ENCODE measurements at regions not wholly inside any gene's neighbourhood (a gene's known extent, or its start where the extent isn't known, plus 50 kb on each side); places are given as distances from the start of the nearest gene placed in this dataset.

DNA sequence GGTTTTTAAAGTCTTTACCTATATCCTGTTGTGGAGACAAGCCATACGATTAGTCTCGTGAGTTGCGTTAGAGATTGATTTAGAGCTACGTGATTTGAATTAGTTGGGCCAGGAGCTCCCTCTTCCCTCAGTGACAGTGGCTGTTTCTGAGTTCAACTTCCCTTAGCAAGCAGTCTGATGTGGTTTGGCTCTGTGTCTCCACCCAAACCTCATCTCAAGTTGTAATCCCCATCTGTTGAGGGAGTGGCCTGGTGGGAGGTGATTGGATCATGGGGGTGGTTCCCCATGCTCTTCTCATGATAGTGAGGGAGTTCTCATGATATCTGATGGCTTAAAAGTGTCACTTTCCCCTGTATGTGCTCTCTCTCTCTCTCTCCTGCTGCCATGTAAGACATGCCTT lies 192.9 kb upstream of the PTGFR start:
- Histone ChIP-seq H3K79me2 (ENCODE audit: low read length) (no peaks in the 10 kb centered on the region), H2AFZ (ENCODE audit: low read depth, low read length) (no peak overlapping the region), H3K4me2 (ENCODE audit: low read length) (no peak overlapping the region), H4K20me1 (ENCODE audit: insufficient read depth, low read length) (no peaks in the 10 kb centered on the region), H3K4me3 (ENCODE audit: low read length) (no peak overlapping the region), H3K9me3 (ENCODE audit: insufficient read depth, low read length) (no peaks in the 10 kb centered on the region), H3K4me1 (ENCODE audit: low read length) (no peaks in the 10 kb centered on the region), H3K9ac (ENCODE audit: low read length) (no peak overlapping the region), H3K27me3 (ENCODE audit: low read depth, low read length) (no peaks in the 10 kb centered on the region), H3K27ac (ENCODE audit: low read length) (no peak overlapping the region), H3K36me3 (replicated peaks; ENCODE audit: low read depth, low read length) (no peaks in the 10 kb centered on the region)
- TF ChIP-seq, protein P1, sequence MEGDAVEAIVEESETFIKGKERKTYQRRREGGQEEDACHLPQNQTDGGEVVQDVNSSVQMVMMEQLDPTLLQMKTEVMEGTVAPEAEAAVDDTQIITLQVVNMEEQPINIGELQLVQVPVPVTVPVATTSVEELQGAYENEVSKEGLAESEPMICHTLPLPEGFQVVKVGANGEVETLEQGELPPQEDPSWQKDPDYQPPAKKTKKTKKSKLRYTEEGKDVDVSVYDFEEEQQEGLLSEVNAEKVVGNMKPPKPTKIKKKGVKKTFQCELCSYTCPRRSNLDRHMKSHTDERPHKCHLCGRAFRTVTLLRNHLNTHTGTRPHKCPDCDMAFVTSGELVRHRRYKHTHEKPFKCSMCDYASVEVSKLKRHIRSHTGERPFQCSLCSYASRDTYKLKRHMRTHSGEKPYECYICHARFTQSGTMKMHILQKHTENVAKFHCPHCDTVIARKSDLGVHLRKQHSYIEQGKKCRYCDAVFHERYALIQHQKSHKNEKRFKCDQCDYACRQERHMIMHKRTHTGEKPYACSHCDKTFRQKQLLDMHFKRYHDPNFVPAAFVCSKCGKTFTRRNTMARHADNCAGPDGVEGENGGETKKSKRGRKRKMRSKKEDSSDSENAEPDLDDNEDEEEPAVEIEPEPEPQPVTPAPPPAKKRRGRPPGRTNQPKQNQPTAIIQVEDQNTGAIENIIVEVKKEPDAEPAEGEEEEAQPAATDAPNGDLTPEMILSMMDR (IDR thresholded peaks at IDR 0.05; ENCODE audit: low read depth, low read length), result no peak
- no peak for TF ChIP-seq EZH2phosphoT487 (IDR thresholded peaks at IDR 0.05; ENCODE audit: low read depth)

DNA sequence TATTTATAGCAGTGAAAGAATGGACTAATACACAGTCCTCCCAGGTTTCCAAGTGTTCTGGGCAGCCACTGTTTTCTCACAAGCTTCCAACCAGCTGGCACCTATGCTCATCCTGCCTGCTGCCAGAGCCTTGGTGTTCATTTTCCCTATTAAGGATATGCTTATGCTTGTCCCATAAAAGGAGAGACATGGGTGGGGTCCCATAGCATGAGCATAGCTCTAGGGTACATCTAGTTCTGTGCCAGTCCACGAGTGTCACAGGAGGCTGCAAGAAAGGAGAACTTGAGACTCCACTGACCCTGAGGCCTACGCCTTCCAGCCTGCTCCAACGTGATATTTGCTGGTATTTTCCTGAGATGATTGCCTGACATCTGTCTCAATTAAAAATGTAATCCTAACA lies 192.4 kb upstream of the PTGFR start:
- Histone ChIP-seq H2AFZ (ENCODE audit: low read depth, low read length) (no peak overlapping the region), H3K9me3 (ENCODE audit: insufficient read depth, low read length) (no peaks in the 10 kb centered on the region), H4K20me1 (ENCODE audit: insufficient read depth, low read length) (no peaks in the 10 kb centered on the region), H3K4me3 (ENCODE audit: low read length) (no peak overlapping the region), H3K79me2 (ENCODE audit: low read length) (no peaks in the 10 kb centered on the region), H3K9ac (ENCODE audit: low read length) (no peak overlapping the region), H3K27ac (ENCODE audit: low read length) (no peak overlapping the region), H3K4me2 (ENCODE audit: low read length) (no peak overlapping the region), H3K27me3 (ENCODE audit: low read depth, low read length) (no peaks in the 10 kb centered on the region), H3K4me1 (ENCODE audit: low read length) (no peaks in the 10 kb centered on the region), H3K36me3 (replicated peaks; ENCODE audit: low read depth, low read length) (no peaks in the 10 kb centered on the region)
- TF ChIP-seq, protein P1 (IDR thresholded peaks at IDR 0.05; ENCODE audit: low read depth, low read length), result no peak
- no peak for TF ChIP-seq EZH2phosphoT487 (IDR thresholded peaks at IDR 0.05; ENCODE audit: low read depth)

DNA sequence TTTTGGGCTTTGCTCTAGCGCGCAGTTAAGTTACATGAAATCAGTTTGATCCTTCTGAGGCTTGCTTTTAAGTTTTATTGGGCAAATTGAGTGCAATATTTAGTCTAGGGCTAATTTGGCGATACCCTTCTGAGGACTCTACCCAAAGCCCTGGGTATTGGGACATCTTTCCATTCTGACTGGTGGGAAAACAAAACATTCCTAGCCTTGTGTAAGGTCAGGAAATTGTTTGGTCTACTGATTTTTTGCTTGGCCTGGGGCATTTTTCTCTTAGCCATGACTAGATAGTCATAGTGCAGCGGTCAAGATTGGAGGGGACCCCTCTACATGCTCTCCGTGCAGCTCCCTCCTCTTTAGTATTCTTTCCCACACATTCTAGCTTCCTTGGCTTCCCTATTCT lies 189.6 kb upstream of the PTGFR start:
- Histone ChIP-seq H3K27me3 (ENCODE audit: low read depth, low read length) (no peaks in the 10 kb centered on the region), H3K4me2 (ENCODE audit: low read length) (no peak overlapping the region), H3K27ac (ENCODE audit: low read length) (no peak overlapping the region), H2AFZ (ENCODE audit: low read depth, low read length) (no peak overlapping the region), H3K4me3 (ENCODE audit: low read length) (no peak overlapping the region), H3K79me2 (ENCODE audit: low read length) (no peaks in the 10 kb centered on the region), H3K36me3 (replicated peaks; ENCODE audit: low read depth, low read length) (no peaks in the 10 kb centered on the region), H3K9me3 (ENCODE audit: insufficient read depth, low read length) (no peaks in the 10 kb centered on the region), H3K4me1 (ENCODE audit: low read length) (no peaks in the 10 kb centered on the region), H3K9ac (ENCODE audit: low read length) (no peak overlapping the region), H4K20me1 (ENCODE audit: insufficient read depth, low read length) (no peaks in the 10 kb centered on the region)
- TF ChIP-seq, protein P1 (IDR thresholded peaks at IDR 0.05; ENCODE audit: low read depth, low read length), result no peak
- no peak for TF ChIP-seq EZH2phosphoT487 (IDR thresholded peaks at IDR 0.05; ENCODE audit: low read depth)

DNA sequence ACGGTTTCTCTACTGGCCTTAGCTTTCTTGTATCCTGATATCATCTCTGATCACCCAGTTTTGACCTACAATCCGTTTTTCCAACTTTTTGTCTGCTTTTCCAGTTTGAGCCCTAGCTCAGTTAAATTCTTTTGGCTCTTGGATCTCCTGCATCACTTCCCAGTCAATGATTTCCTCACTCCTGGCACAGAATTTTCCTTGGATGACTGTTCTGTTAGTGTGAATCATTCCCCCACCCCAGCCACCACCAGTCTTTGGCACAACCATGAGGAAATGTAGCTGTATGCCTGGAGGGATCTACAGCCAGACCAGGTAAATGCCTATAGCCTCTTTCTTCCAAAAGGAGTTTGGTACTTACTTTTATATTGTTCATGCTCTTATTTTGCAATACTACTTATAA lies 187.2 kb upstream of the PTGFR start:
- H3K4me1 ChIP-seq (ENCODE audit: low read length), result no peaks in the 10 kb centered on the region
- H3K4me3 ChIP-seq (ENCODE audit: low read length), result no peak overlapping the region
- no peaks in the 10 kb centered on the region for H4K20me1 ChIP-seq (ENCODE audit: insufficient read depth, low read length)
- no peaks in the 10 kb centered on the region for H3K79me2 ChIP-seq (ENCODE audit: low read length)
- no peaks in the 10 kb centered on the region for H3K27me3 ChIP-seq (ENCODE audit: low read depth, low read length)
- no peak overlapping the region for H3K4me2 ChIP-seq (ENCODE audit: low read length)
- no peak overlapping the region for H3K27ac ChIP-seq (ENCODE audit: low read length)
- TF ChIP-seq, protein P1 (IDR thresholded peaks at IDR 0.05; ENCODE audit: low read depth, low read length), result no peak
- TF ChIP-seq EZH2phosphoT487 (IDR thresholded peaks at IDR 0.05; ENCODE audit: low read depth), result no peak
- H2AFZ ChIP-seq (ENCODE audit: low read depth, low read length), result no peak overlapping the region
- H3K9ac ChIP-seq (ENCODE audit: low read length), result no peak overlapping the region
- no peaks in the 10 kb centered on the region for H3K36me3 ChIP-seq (replicated peaks; ENCODE audit: low read depth, low read length)
- H3K9me3 ChIP-seq (ENCODE audit: insufficient read depth, low read length), result no peaks in the 10 kb centered on the region

Data from OCI-LY3 (cell line).